ENCODE measurements at regions not wholly inside any gene's neighbourhood (a gene's known extent, or its start where the extent isn't known, plus 50 kb on each side); places are given as distances from the start of the nearest gene placed in this dataset.

DNA sequence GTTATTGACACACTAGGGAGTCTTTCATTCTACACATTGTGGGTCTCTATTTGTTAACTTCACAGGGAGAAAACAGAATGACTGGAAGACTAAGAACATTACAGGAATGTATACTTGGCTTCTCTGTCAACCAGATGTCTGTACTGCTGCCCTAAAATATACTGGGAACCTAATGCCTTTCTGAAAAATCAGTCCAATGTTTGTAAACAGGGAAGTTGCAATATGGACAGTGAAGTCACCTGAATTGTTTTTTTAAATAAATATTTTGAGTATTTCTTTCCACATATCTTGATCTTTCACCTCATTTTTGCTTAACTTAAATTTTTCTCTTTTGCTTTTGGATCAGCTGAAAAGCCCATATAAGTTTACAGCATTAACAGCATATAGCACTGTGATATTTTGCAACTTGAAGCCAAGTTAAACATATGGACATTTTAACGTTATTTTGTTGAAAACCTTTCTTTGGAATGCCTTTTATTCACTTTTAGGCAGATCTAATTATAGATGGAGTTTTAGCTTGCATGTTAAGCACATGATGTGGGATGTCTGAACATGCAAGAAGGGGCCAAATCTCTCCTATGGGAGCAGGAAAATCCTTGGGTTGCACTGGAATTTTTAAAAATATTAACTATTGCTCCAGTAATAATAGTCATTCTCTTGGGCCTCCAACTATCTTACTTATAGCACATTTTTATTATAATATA lies 137.7 kb upstream of the TWIST2 start:
- ChIA-PET CTCF (no interaction called here), POLR2A (no interaction called here)
- TF ChIP-seq TCF7L2 (IDR thresholded peaks at IDR 0.05; ENCODE audit: low read depth, low read length) = no peak
- no peak for TF ChIP-seq SIN3A (IDR thresholded peaks at IDR 0.05; ENCODE audit: borderline replicate concordance, insufficient read depth, low read depth, low read length)
- TF ChIP-seq, protein P1, sequence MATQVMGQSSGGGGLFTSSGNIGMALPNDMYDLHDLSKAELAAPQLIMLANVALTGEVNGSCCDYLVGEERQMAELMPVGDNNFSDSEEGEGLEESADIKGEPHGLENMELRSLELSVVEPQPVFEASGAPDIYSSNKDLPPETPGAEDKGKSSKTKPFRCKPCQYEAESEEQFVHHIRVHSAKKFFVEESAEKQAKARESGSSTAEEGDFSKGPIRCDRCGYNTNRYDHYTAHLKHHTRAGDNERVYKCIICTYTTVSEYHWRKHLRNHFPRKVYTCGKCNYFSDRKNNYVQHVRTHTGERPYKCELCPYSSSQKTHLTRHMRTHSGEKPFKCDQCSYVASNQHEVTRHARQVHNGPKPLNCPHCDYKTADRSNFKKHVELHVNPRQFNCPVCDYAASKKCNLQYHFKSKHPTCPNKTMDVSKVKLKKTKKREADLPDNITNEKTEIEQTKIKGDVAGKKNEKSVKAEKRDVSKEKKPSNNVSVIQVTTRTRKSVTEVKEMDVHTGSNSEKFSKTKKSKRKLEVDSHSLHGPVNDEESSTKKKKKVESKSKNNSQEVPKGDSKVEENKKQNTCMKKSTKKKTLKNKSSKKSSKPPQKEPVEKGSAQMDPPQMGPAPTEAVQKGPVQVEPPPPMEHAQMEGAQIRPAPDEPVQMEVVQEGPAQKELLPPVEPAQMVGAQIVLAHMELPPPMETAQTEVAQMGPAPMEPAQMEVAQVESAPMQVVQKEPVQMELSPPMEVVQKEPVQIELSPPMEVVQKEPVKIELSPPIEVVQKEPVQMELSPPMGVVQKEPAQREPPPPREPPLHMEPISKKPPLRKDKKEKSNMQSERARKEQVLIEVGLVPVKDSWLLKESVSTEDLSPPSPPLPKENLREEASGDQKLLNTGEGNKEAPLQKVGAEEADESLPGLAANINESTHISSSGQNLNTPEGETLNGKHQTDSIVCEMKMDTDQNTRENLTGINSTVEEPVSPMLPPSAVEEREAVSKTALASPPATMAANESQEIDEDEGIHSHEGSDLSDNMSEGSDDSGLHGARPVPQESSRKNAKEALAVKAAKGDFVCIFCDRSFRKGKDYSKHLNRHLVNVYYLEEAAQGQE (IDR thresholded peaks at IDR 0.05; ENCODE audit: insufficient read depth in 1 of 2, low read depth in 2 of 2, low read length in 1 of 2) = no peak
- TF ChIP-seq POLR2AphosphoS5 (IDR thresholded peaks at IDR 0.05; ENCODE audit: low read depth, low read length) = no peak
- TF ChIP-seq, protein P2, sequence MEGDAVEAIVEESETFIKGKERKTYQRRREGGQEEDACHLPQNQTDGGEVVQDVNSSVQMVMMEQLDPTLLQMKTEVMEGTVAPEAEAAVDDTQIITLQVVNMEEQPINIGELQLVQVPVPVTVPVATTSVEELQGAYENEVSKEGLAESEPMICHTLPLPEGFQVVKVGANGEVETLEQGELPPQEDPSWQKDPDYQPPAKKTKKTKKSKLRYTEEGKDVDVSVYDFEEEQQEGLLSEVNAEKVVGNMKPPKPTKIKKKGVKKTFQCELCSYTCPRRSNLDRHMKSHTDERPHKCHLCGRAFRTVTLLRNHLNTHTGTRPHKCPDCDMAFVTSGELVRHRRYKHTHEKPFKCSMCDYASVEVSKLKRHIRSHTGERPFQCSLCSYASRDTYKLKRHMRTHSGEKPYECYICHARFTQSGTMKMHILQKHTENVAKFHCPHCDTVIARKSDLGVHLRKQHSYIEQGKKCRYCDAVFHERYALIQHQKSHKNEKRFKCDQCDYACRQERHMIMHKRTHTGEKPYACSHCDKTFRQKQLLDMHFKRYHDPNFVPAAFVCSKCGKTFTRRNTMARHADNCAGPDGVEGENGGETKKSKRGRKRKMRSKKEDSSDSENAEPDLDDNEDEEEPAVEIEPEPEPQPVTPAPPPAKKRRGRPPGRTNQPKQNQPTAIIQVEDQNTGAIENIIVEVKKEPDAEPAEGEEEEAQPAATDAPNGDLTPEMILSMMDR (IDR thresholded peaks at IDR 0.05) = no peak
- H3K9me3 ChIP-seq (ENCODE audit: control insufficient read depth, insufficient read depth, low read depth, low read length) = no peaks in the 10 kb centered on the region
- H3K27me3 ChIP-seq (ENCODE audit: control insufficient read depth, insufficient read depth, low read length) = no peaks in the 10 kb centered on the region; the same call in 1 of the 2 replicates
- H3K4me1 ChIP-seq (ENCODE audit: control insufficient read depth, insufficient read depth, low read length) = no peaks in the 10 kb centered on the region
- in situ Hi-C loops (cut with HindIII; ENCODE audit: low pct_unique_long_range_greater_than_20kb, low sequenced_read_pairs) (no loop called here), intact Hi-C loops (cut with micrococcal nuclease; ENCODE audit: unreplicated experiment) (no loop called here)
- no peak overlapping the region for H3K4me3 ChIP-seq (ENCODE audit: low read depth in 2 of 2, low read length in 2 of 2)
- no TSS peak for BruUV-seq (replicated peaks)
- no peaks in the 10 kb centered on the region for H3K36me3 ChIP-seq (ENCODE audit: control insufficient read depth, insufficient read depth, low read length)
- ATAC-seq (no peak), DNase-seq (ENCODE audit: low read depth, low spot score) (no peak)
- no peak overlapping the region for H3K27ac ChIP-seq (ENCODE audit: low read length)

DNA sequence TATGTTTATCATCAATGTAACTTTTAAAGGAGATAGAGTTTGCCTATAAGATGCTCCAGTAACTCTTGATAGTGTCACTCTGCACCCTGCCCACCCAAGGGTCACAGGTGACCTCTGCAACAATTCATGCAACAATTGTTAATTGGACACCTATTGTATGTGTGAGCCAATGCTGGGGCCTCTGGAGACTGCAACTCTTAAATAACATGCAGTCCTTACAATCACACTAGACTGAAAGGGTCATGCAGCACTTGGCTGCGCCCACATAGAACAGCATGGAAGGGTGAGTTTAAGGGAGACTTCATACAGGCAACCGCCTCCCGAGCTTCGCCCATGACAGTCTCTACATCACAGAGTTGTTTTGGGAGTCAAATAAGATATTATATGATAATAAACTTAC lies 137.1 kb upstream of the TWIST2 start:
- H3K27ac ChIP-seq (ENCODE audit: low read length) = no peak overlapping the region
- no peaks in the 10 kb centered on the region for H3K4me1 ChIP-seq (ENCODE audit: control insufficient read depth, insufficient read depth, low read length)
- ATAC-seq (no peak), DNase-seq (ENCODE audit: low read depth, low spot score) (no peak)
- intact Hi-C loops (cut with micrococcal nuclease; ENCODE audit: unreplicated experiment) (no loop called here), in situ Hi-C loops (cut with HindIII; ENCODE audit: low pct_unique_long_range_greater_than_20kb, low sequenced_read_pairs) (no loop called here)
- ChIA-PET CTCF (no interaction called here), POLR2A (no interaction called here)
- no peak overlapping the region for H3K4me3 ChIP-seq (ENCODE audit: low read depth in 2 of 2, low read length in 2 of 2)
- no TSS peak for BruUV-seq (replicated peaks)
- no peaks in the 10 kb centered on the region for H3K9me3 ChIP-seq (ENCODE audit: control insufficient read depth, insufficient read depth, low read depth, low read length)
- no peak for TF ChIP-seq SIN3A (IDR thresholded peaks at IDR 0.05; ENCODE audit: borderline replicate concordance, insufficient read depth, low read depth, low read length)
- TF ChIP-seq, protein P1 (IDR thresholded peaks at IDR 0.05; ENCODE audit: insufficient read depth in 1 of 2, low read depth in 2 of 2, low read length in 1 of 2) = no peak
- no peak for TF ChIP-seq POLR2AphosphoS5 (IDR thresholded peaks at IDR 0.05; ENCODE audit: low read depth, low read length)
- no peak for TF ChIP-seq TCF7L2 (IDR thresholded peaks at IDR 0.05; ENCODE audit: low read depth, low read length)
- TF ChIP-seq, protein P2 (IDR thresholded peaks at IDR 0.05) = no peak
- H3K27me3 ChIP-seq (ENCODE audit: control insufficient read depth, insufficient read depth, low read length) = no peaks in the 10 kb centered on the region; the same call in 1 of the 2 replicates
- no peaks in the 10 kb centered on the region for H3K36me3 ChIP-seq (ENCODE audit: control insufficient read depth, insufficient read depth, low read length)
